ENCODE measurements at regions not wholly inside any gene's neighbourhood (a gene's known extent, or its start where the extent isn't known, plus 50 kb on each side); places are given as distances from the start of the nearest gene placed in this dataset.

GRCh38 chr15:29891096-29891457 is 68.8 kb upstream of the TJP1 start:
- TF ChIP-seq POLR2A (IDR thresholded peaks at IDR 0.05), result no peak
- no peak for TF ChIP-seq CTCF (IDR thresholded peaks at IDR 0.05 in 4 of 5, conservative IDR thresholded peaks at IDR 0.05 in 1 of 5)
